ENCODE measurements at regions not wholly inside any gene's neighbourhood (a gene's known extent, or its start where the extent isn't known, plus 50 kb on each side); places are given as distances from the start of the nearest gene placed in this dataset.

DNA sequence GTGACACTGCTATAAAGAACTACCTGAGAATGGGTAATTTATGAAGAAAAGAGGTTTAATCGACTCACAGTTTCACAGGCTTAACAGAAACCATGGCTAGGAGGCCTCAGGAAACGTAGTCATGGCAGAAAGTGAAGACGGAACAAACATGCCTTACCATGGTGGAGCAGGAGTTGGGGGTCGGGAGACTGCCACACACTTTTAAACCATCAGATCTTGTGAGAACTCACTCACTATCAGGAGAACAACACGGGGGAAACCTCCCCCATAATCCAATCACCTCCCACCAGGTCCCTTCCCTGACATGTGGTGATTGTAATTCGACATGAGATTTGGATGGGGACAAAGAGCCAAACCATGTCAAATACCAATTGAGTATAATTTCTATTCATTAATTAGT lies 2392.6 kb upstream of the C9orf72 start:
- no peaks in the 10 kb centered on the region for H4K20me1 ChIP-seq (ENCODE audit: control insufficient read depth, insufficient read depth, low read depth, low read length)
- no peaks in the 10 kb centered on the region for H3K9me3 ChIP-seq (ENCODE audit: control insufficient read depth, insufficient read depth, low read length)
- no peaks in the 10 kb centered on the region for H3F3A ChIP-seq (ENCODE audit: control insufficient read depth, insufficient read depth)
- H3K9me2 ChIP-seq (replicated peaks; ENCODE audit: control insufficient read depth, low read length), result no peaks in the 10 kb centered on the region
- H3K4me3 ChIP-seq (ENCODE audit: low read length), result no peak overlapping the region
- no peaks in the 10 kb centered on the region for H3K36me3 ChIP-seq (ENCODE audit: control insufficient read depth, low read length)
- no peaks in the 10 kb centered on the region for H3K4me1 ChIP-seq (ENCODE audit: control insufficient read depth, low read length)
- H3K27me3 ChIP-seq (ENCODE audit: control insufficient read depth, low read length), result no peaks in the 10 kb centered on the region
- no peak for TF ChIP-seq EZH2phosphoT487 (IDR thresholded peaks at IDR 0.05; ENCODE audit: borderline replicate concordance, low read length)
- TF ChIP-seq, protein P1, sequence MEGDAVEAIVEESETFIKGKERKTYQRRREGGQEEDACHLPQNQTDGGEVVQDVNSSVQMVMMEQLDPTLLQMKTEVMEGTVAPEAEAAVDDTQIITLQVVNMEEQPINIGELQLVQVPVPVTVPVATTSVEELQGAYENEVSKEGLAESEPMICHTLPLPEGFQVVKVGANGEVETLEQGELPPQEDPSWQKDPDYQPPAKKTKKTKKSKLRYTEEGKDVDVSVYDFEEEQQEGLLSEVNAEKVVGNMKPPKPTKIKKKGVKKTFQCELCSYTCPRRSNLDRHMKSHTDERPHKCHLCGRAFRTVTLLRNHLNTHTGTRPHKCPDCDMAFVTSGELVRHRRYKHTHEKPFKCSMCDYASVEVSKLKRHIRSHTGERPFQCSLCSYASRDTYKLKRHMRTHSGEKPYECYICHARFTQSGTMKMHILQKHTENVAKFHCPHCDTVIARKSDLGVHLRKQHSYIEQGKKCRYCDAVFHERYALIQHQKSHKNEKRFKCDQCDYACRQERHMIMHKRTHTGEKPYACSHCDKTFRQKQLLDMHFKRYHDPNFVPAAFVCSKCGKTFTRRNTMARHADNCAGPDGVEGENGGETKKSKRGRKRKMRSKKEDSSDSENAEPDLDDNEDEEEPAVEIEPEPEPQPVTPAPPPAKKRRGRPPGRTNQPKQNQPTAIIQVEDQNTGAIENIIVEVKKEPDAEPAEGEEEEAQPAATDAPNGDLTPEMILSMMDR (IDR thresholded peaks at IDR 0.05; ENCODE audit: low read depth, low read length, poor library complexity, severe bottlenecking), result no peak
- no peaks in the 10 kb centered on the region for H3K79me2 ChIP-seq (ENCODE audit: control insufficient read depth, low read length)
- H3K27ac ChIP-seq (ENCODE audit: low read depth, low read length), result no peak overlapping the region
- no peak overlapping the region for H3K4me2 ChIP-seq (ENCODE audit: low read length)

DNA sequence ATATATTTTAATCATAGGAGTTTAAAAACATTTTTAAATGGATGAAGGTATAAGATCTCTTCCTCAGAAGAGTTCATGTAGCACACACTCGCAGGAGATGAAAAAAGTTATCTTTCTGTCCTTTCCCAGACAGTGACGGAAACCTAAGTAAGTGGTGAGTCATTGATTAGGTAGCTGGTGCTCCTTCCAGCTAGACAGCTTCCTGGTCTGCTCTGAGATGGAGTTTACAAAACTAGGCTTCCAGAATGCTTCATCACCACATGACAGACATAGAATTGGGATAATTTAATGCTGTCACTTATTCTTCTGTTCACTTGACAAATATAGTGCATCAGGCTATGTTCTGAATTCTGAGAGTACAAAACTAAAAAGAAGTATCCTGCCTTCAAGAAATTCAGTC lies 2393.0 kb upstream of the C9orf72 start:
- no peak overlapping the region for H3K4me3 ChIP-seq (ENCODE audit: low read length)
- H3K4me1 ChIP-seq (ENCODE audit: control insufficient read depth, low read length), result no peaks in the 10 kb centered on the region
- H3F3A ChIP-seq (ENCODE audit: control insufficient read depth, insufficient read depth), result no peaks in the 10 kb centered on the region
- no peaks in the 10 kb centered on the region for H3K36me3 ChIP-seq (ENCODE audit: control insufficient read depth, low read length)
- H3K27ac ChIP-seq (ENCODE audit: low read depth, low read length), result no peak overlapping the region
- no peak overlapping the region for H3K4me2 ChIP-seq (ENCODE audit: low read length)
- TF ChIP-seq EZH2phosphoT487 (IDR thresholded peaks at IDR 0.05; ENCODE audit: borderline replicate concordance, low read length), result no peak
- H3K79me2 ChIP-seq (ENCODE audit: control insufficient read depth, low read length), result no peaks in the 10 kb centered on the region
- no peaks in the 10 kb centered on the region for H3K27me3 ChIP-seq (ENCODE audit: control insufficient read depth, low read length)
- no peaks in the 10 kb centered on the region for H4K20me1 ChIP-seq (ENCODE audit: control insufficient read depth, insufficient read depth, low read depth, low read length)
- no peaks in the 10 kb centered on the region for H3K9me2 ChIP-seq (replicated peaks; ENCODE audit: control insufficient read depth, low read length)
- no peaks in the 10 kb centered on the region for H3K9me3 ChIP-seq (ENCODE audit: control insufficient read depth, insufficient read depth, low read length)

DNA sequence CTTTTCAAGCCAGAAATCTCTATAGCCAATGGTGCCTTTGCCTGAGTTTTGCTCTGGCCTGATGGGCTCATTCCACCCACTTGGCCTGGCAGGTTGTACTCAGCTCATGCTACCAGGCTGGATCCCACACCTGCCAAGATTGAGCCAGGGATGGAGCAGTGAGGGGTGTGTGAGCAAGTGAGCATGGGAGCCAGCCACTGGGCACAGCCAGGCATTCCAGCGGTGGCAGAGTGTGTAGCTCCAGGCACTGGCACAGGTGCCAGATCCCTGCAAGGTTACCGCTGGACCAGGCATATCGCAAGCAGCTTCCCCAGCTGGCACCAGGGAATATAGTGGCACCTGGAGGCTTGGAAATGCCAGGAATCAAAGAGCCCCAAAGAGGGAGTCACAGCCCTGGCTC lies 2395.6 kb upstream of the C9orf72 start:
- Histone ChIP-seq H3K27me3 (ENCODE audit: control insufficient read depth, low read length) (no peaks in the 10 kb centered on the region), H3K4me2 (ENCODE audit: low read length) (no peak overlapping the region), H3K79me2 (ENCODE audit: control insufficient read depth, low read length) (no peaks in the 10 kb centered on the region), H3K9me2 (replicated peaks; ENCODE audit: control insufficient read depth, low read length) (no peaks in the 10 kb centered on the region), H3K36me3 (ENCODE audit: control insufficient read depth, low read length) (no peaks in the 10 kb centered on the region), H3K9me3 (ENCODE audit: control insufficient read depth, insufficient read depth, low read length) (no peaks in the 10 kb centered on the region), H3F3A (ENCODE audit: control insufficient read depth, insufficient read depth) (no peaks in the 10 kb centered on the region), H3K27ac (ENCODE audit: low read depth, low read length) (no peak overlapping the region), H3K4me3 (ENCODE audit: low read length) (no peak overlapping the region), H3K4me1 (ENCODE audit: control insufficient read depth, low read length) (no peaks in the 10 kb centered on the region), H4K20me1 (ENCODE audit: control insufficient read depth, insufficient read depth, low read depth, low read length) (no peaks in the 10 kb centered on the region)
- TF ChIP-seq EZH2phosphoT487 (IDR thresholded peaks at IDR 0.05; ENCODE audit: borderline replicate concordance, low read length), result no peak
- TF ChIP-seq, protein P1 (IDR thresholded peaks at IDR 0.05; ENCODE audit: low read depth, low read length, poor library complexity, severe bottlenecking), result no peak

DNA sequence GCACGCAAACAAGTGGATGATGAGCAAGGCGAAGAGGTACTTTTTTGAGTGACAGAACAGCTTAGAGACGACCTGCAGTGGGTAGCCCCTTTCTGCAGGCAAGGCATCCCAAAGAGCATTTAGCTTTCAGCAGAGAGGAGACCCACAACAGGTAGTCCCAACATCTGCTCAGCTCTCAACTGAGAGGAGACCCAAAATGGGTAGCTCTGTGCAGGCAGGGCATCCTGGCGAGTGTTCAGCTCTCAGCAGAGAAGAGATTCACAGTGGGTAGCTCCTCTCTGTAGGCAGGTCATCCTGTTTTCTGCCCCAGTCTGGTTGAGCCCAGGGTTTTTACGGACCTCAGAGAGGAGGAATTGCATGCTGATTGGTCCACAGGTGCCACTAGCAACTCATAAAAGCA lies 2396.1 kb upstream of the C9orf72 start:
- no peaks in the 10 kb centered on the region for H3K36me3 ChIP-seq (ENCODE audit: control insufficient read depth, low read length)
- H4K20me1 ChIP-seq (ENCODE audit: control insufficient read depth, insufficient read depth, low read depth, low read length), result no peaks in the 10 kb centered on the region
- no peaks in the 10 kb centered on the region for H3K9me2 ChIP-seq (replicated peaks; ENCODE audit: control insufficient read depth, low read length)
- no peaks in the 10 kb centered on the region for H3K4me1 ChIP-seq (ENCODE audit: control insufficient read depth, low read length)
- no peaks in the 10 kb centered on the region for H3K9me3 ChIP-seq (ENCODE audit: control insufficient read depth, insufficient read depth, low read length)
- no peaks in the 10 kb centered on the region for H3K27me3 ChIP-seq (ENCODE audit: control insufficient read depth, low read length)
- no peaks in the 10 kb centered on the region for H3K79me2 ChIP-seq (ENCODE audit: control insufficient read depth, low read length)
- H3K27ac ChIP-seq (ENCODE audit: low read depth, low read length), result no peak overlapping the region
- H3K4me3 ChIP-seq (ENCODE audit: low read length), result no peak overlapping the region
- no peak overlapping the region for H3K4me2 ChIP-seq (ENCODE audit: low read length)
- H3F3A ChIP-seq (ENCODE audit: control insufficient read depth, insufficient read depth), result no peaks in the 10 kb centered on the region
- TF ChIP-seq, protein P1 (IDR thresholded peaks at IDR 0.05; ENCODE audit: low read depth, low read length, poor library complexity, severe bottlenecking), result no peak
- TF ChIP-seq EZH2phosphoT487 (IDR thresholded peaks at IDR 0.05; ENCODE audit: borderline replicate concordance, low read length), result no peak

Measured in DOHH2 (cell line).